ENCODE measurements at regions not wholly inside any gene's neighbourhood (a gene's known extent, or its start where the extent isn't known, plus 50 kb on each side); places are given as distances from the start of the nearest gene placed in this dataset.
"Not testable (repeated sequence)": the region's sequence is repeated elsewhere in the genome, so short reads cannot be mapped to it uniquely, and the experiment has no call there.

GRCh38 chrX:39779952-39780783 is 317.6 kb downstream of the BCOR start:
- peak; percentile 46 for DNase-seq

DNA sequence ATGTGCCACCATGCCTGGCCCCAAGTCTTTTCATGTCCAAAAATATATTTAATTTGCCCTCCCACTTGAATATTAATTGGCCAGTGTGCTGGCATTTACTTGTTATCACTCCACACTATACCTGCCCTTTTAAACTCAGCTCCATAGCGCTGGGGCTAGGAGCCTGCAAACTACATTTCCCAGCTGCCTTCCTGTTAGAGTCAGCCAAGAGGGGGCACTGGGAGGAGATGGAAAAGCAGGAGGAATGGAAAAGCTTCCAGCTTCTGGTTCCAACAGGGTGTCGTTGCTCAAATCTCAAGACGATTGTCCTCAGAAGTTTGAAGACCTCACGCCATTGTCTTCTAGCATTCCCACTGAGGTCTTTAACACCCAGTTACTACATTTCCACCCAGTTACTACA is 315.5 kb downstream of the BCOR start:
- no peak for DNase-seq

- no peak for DNase-seq
Measured at GRCh38 chrX:39787999-39788398, 309.8 kb downstream of the BCOR start.

- peak; percentile 40 for DNase-seq
Measured at GRCh38 chrX:39788521-39788920, 309.2 kb downstream of the BCOR start.

DNA sequence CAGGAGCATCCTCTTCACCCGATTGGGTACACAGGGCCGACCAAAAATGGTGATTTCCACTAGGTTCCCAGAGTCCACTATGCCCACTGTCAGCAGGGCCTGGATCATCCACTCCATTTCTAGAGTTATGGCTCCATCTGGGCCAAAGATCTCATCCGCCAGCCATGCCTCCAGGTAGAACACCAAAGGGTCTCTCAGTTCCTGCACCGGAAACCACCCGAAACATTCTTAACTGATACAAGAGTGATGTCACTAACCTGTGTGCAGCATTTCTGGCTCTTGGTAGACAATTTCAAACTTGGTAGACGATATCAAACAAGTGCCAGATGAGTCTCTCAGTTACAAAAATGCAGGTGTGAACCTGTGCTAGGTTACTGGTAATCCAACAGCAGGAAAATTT is 306.1 kb downstream of the BCOR start:
- no peak for DNase-seq

DNA sequence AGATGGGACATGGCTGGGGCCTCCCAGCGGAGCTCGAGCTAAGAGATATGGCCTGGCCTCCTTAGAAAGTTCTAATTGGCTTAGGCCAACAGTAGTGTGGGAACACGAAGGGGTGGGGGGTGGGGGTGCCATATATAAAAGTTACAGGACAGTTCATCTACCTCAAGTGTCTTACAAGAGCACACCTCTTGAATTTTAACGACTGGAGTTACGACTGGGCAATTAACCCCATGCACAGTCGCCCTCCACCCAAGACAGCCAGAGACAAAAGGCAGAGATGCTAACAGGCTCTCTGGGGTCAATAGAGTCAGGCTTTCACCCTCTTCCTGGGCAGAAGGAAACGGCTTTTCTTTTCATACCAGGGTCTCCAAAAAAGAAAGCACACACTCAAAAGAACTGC is 302.2 kb downstream of the BCOR start:
- DNase-seq, result no peak

DNA sequence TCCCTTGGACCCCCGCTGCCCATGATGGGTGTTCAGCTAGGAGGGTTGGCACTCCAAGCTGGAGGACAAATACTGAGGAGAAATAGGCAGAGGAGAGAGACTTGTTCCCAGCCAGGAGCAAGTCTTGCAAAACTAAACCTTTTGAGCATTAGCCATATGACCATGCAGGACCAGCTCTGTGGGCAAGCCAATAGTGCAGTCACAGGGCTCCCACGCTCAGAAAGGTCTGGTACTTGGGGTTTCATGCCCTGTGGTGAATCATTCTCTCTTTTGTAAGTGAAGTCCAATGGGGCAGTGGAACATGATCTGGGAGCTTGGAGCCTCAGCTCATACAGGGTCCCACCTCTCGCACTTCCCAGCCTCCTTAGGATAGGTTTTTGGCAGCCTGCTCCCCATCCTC is 300.9 kb downstream of the BCOR start:
- DNase-seq, result peak; percentile 27

DNA sequence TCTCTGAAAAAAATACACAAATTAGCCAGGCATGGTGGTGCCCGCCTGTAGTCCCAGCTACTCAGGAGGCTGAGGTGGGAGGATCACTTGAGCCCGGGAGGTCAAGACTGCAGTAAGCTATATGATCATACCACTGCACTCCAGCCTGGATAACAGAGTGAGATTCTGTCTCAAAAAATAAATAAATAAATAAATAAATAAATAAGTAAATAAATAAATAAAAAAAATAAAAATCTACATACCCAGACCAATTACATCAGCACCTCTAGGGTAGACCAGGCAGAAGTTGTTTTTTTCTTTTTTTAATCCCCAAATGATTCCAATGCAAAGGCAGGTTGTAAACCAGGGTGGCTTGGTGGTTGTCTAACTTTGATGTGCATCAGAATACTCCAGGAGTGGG is 299.3 kb downstream of the BCOR start:
- DNase-seq, result not testable (repeated sequence)

DNA sequence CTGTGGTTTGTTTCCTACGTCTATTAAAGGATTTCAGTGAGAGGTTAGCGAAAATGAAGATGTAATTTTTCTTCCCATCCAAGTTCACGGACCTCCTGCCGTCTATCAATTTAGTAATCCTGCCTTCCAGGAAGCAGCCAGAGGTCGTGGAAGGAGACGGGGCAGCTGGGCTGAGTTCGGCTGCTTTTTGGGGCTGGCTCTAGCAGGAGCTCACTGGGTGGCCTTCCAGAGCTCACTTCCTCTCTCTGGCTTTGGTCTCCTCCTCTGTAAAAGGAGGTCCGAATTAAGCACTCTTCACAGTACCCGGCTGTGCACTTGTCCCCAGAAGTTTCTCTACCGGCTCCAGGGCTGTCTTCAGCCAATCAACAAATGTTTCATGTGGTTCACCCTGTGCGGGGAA is 295.4 kb downstream of the BCOR start:
- DNase-seq, result no peak

DNA sequence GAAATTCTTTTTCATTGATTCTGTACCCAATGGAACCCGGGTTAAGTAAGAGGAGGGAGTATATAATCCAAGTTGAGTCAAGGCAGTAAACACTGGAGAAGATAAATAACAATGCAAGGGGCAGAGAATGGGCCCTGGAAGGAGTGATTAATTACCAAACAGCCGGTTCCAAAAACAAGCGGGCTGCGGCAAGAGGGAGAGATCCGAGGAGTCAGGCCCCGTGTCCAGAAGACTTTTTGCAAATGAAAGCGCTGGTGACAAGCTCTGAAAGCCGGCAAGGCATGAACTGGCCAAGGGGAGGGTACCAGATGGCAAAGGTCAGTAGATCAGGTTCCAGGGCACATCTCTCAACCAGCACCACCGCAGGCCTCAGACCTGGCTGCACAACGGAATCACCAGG is 294.9 kb downstream of the BCOR start:
- no peak for DNase-seq

GRCh38 chrX:39805022-39805421 is 292.7 kb downstream of the BCOR start:
- DNase-seq, result no peak

GRCh38 chrX:39805825-39806224 is 291.9 kb downstream of the BCOR start:
- no peak for DNase-seq

- DNase-seq, result no peak
Measured at GRCh38 chrX:39808471-39808917, 289.3 kb downstream of the BCOR start.

GRCh38 chrX:39809331-39809730 is 288.4 kb downstream of the BCOR start:
- peak; percentile 41 for DNase-seq

DNA sequence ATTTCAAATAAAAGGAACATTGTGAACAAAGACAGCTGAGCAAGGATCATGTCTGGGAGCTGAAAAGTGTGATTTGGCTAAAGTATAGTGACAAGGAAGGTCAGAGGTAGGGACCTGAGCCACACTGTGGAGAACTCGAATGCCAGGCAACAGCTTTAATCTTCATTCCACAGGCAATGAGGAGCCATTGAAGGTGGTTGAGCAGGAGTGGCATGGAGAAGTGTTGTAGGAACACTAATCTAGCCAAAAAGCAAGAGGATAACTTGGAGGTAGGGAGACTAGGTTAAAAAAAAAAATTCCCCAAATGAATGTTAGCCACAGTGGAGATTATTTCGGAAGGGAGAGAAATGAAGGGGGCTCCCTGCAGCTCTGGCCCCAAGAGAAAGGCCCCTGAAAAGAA is 286.9 kb downstream of the BCOR start:
- DNase-seq, result no peak

DNA sequence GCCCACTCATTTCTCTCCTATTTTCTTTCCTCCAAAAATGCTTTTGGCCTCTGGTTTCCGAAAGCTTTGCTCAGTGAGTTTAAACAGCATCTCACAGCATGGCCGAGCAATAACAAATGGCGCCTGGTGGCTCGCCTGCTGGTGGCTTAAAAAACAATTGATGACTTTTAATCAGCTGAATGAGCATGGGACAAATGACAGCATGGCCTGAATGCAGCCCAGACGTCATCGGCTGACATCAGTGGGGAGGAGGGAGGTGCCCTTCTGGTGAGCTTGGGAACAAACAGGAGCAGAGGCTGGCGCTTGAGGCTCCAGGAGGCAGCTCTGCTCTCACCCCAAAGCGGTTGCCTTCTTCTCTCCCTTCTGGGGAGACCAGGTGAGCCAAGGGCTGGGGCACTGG is 286.4 kb downstream of the BCOR start:
- peak; percentile 29 for DNase-seq

DNA sequence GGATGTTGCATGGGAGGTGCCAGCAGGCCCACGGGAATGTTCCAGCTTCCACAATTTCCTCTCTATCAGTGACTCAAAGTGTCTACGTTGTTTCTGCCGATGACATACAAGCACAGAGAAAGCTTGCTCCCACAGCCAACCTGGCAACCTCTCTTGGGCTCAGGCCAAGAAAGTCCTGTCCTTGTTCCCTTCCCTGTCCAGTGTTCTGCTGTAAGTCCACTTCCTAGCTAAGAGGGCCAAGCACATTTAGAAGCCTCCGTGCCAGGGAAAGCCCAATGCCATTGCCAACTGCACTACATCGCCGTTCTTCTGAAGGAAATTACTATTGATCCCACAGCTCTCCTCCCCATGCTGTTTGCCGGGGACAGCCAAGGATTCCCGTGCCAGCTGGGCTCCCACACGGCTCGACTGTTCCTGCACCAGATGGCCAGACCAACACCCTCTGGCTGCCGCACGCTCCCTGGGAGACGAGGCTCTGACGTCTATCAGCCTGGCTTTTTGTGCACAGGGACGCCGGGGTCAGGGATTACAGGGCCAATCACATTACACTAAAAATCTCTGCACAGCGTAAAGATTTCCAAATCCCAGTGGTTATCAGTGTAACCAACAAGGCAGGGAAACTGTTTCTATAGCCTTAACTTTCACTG is 284.0 kb downstream of the BCOR start:
- DNase-seq, result no peak

DNA sequence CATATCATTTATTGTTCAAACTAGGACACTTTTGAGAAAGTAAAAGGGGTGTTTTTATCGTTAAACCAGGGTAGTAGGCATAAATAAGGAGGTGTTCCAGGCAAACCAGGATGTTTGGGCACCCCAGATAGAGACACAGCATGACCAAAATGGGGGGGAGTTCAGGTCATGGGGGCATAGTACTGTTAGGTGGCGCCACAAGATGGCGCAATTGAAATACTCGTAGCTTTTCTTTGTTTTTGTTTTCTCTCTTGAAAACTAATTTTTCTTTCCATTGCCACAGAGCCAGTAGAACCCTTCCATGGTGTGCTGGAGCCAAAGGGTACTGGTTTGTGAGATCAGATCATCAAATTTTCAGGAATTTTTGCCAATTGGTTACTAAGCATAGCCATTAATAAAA is 283.4 kb downstream of the BCOR start:
- peak; percentile 33 for DNase-seq

- DNase-seq, result peak; percentile 73
Measured at GRCh38 chrX:39815631-39816030, 282.1 kb downstream of the BCOR start.

- DNase-seq, result peak; percentile 28
Measured at GRCh38 chrX:39816871-39817731, 280.7 kb downstream of the BCOR start.

DNA sequence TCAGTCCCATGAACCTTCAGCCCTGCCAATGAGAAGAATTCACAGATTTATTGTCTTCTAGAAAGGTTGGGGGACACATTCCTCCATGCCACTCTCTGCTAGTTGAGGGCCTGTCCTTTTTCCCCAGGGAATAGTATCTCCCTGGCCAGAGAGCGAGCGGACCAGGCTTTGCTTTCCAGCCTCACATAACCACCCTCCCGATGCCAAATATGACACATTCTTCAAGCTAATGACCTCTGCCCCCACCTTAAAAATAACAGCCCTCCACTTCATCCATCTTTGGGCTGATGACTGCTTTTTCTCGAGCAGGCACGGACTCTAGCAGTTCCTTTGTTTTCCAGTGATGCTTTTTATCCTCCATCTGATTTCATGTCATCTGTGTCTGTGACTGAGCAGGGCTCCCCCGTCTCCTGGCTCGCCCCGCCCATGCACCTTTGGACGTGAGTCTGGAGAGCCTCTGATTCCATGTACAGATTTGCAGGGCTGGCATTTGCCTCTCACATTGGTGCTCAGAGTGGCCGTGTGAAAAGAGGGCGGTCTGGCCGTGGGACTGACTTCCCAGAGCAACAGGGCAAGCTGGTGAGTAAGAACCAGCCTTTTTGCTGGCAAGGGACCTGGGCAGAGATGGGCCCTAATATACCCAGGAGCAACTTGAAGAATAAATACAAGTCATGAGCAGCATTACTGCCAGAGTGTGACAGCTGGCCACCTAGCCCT is 279.8 kb downstream of the BCOR start:
- no peak for DNase-seq

DNA sequence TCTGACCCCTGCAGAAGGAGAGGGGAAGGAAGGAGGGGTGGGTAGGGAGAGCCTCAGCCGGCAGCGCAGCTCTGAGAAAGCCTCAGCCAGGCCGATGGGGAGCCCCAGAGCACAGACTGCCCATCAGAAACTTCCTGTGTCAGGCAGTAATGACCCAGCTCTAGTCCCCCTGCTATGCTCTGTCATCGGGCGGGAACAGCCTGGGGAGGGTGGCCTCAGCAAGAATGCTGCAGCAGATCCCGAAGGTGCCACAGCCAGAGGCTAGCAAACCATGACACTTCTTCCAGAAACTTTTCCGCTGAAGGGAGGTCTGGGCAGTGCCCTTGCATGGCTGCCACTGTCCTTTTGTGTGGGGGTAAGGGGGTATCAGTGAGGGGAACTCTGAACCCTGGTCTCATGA is 279.0 kb downstream of the BCOR start:
- no peak for DNase-seq

Data from inflammatory macrophage treated with lipopolysaccharide for 4 hours (primary cell).